SH-SY5Y (cell line): ENCODE measurements at regions not wholly inside any gene's neighbourhood (a gene's known extent, or its start where the extent isn't known, plus 50 kb on each side); places are given as distances from the start of the nearest gene placed in this dataset.

Source experiments
- GATA2 ChIP-seq: IDR thresholded peaks from 2 replicates; pipeline ENCODE4 v1.6.1; 2011; ENCODE audit warnings: mild to moderate bottlenecking, low read depth, low read length
- GATA3 ChIP-seq: IDR thresholded peaks from 2 replicates; pipeline ENCODE4 v1.6.1; 2011; ENCODE audit warnings: low read depth, mild to moderate bottlenecking, low read length, moderate library complexity

DNA sequence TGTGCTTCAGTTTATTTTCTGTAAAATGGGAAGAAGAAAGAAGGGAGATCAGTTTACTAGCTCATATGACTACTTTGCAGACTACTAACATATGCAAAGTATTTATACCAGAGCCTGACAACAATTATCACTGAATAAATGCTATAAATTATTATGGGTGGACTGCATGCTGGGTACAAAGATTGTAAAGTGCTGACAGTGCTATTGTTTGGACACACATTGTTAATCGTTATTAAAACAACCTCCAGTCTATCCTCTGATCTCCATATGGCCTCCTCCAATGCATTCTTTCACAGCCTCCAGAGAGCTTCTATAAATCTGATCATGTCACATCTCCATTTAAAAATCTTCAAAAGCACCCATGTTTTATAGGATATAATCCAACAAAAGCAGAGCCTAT is 90.1 kb upstream of the HS3ST1 start:
- TF ChIP-seq GATA2 (no peak), GATA3 (no peak)
